ENCODE measurements at regions not wholly inside any gene's neighbourhood (a gene's known extent, or its start where the extent isn't known, plus 50 kb on each side); places are given as distances from the start of the nearest gene placed in this dataset.

- TF ChIP-seq GTF2F1 (IDR thresholded peaks at IDR 0.05; ENCODE audit: borderline replicate concordance, low read depth, low read length) (no peak), CHD7 (IDR thresholded peaks at IDR 0.05; ENCODE audit: insufficient replicate concordance, low read length) (no peak), FOSL1 (IDR thresholded peaks at IDR 0.05; ENCODE audit: insufficient read depth, low read depth, low read length) (no peak), JUND (IDR thresholded peaks at IDR 0.05; ENCODE audit: low read length) (no peak), CBX5 (IDR thresholded peaks at IDR 0.05; ENCODE audit: low read depth, low read length) (no peak)
These were observed 368.1 kb upstream of the CDH19 start (continued) for GRCh38 chr18:66971960-66972359.

All from H1 (cell line).